Neural cell (in vitro differentiated cells): ENCODE measurements at regions not wholly inside any gene's neighbourhood (a gene's known extent, or its start where the extent isn't known, plus 50 kb on each side); places are given as distances from the start of the nearest gene placed in this dataset.

Experiments
- H2AFZ ChIP-seq: fragments of 200-600, 300-800 bp; sonication (generic), shearing (Covaris generic); 2 replicates; pipeline ENCODE4 v1.6.0; 2014; ENCODE audit warnings: low read depth, mild to moderate bottlenecking, antibody characterized with exemption, low read length, moderate library complexity
- H3F3A ChIP-seq: fragments of 200-600 bp; shearing (Covaris generic); 2 replicates; pipeline ENCODE4 v1.6.1; 2016; ENCODE audit warnings: mild to moderate bottlenecking, moderate library complexity, mixed read lengths, antibody characterized with exemption, low read length; ENCODE audit not compliant: insufficient read depth, poor library complexity, severe bottlenecking
- H3K27ac ChIP-seq: fragments of 200-600, 300-800 bp; sonication (generic), shearing (Covaris generic); 2 replicates; pipeline ENCODE4 v1.5.1; 2014; ENCODE audit warnings: mild to moderate bottlenecking, low read length, moderate library complexity
- H3K27me3 ChIP-seq: fragments of 300-800, 200-600 bp; sonication (generic), shearing (Covaris generic); 2 replicates; pipeline ENCODE4 v1.6.0; 2014; ENCODE audit warnings: mild to moderate bottlenecking, low read depth, low read length, moderate library complexity; ENCODE audit not compliant: insufficient read depth
- H3K36me3 ChIP-seq: fragments of 300-800, 200-600 bp; sonication (generic), shearing (Covaris generic); 2 replicates; pipeline ENCODE4 v1.5.1; 2014; ENCODE audit warnings: mild to moderate bottlenecking, antibody characterized with exemption, low read length, moderate library complexity; ENCODE audit not compliant: insufficient read depth
- H3K4me2 ChIP-seq: fragments of 300-800, 200-600 bp; sonication (generic), shearing (Covaris generic); 2 replicates; pipeline ENCODE4 v1.6.0; 2014; ENCODE audit warnings: mild to moderate bottlenecking, low read length
- H3K4me3 ChIP-seq: fragments of 300-800, 200-600 bp; sonication (generic), shearing (Covaris generic); 2 replicates; pipeline ENCODE4 v1.5.1; 2014; ENCODE audit warnings: mild to moderate bottlenecking, low read length, moderate library complexity
- H3K79me2 ChIP-seq: fragments of 200-600 bp; shearing (Covaris generic); replicated peaks from 2 replicates; pipeline ENCODE4 v1.6.0; 2014; ENCODE audit warnings: mild to moderate bottlenecking, low read length, moderate library complexity; ENCODE audit not compliant: insufficient read depth
- H3K9ac ChIP-seq: fragments of 300-800, 200-600 bp; sonication (generic), shearing (Covaris generic); 2 replicates; pipeline ENCODE4 v1.6.1; 2016; ENCODE audit warnings: mild to moderate bottlenecking, low read length, mixed read lengths
- H3K9me2 ChIP-seq: fragments of 200-600 bp; shearing (Covaris generic); 2 replicates; pipeline ENCODE4 v1.6.1; 2016; ENCODE audit warnings: mild to moderate bottlenecking, low read length, mixed read lengths; ENCODE audit not compliant: insufficient read depth
- H3K9me3 ChIP-seq: fragments of 200-600, 300-800 bp; sonication (generic), shearing (Covaris generic); 2 replicates; pipeline ENCODE4 v1.6.1; 2016; ENCODE audit warnings: mild to moderate bottlenecking, mixed run types, low read length, moderate library complexity, mixed read lengths
- H4K20me1 ChIP-seq: fragments of 200-600 bp; shearing (Covaris generic); 2 replicates; pipeline ENCODE4 v1.6.1; 2016; ENCODE audit warnings: mild to moderate bottlenecking, mixed run types; ENCODE audit not compliant: insufficient read depth
- EP300 ChIP-seq: fragments of 450-650 bp; conservative IDR thresholded peaks from 2 replicates; pipeline ENCODE4 v1.6.1; 2014; ENCODE audit warnings: antibody characterized with exemption, mild to moderate bottlenecking, moderate library complexity; ENCODE audit not compliant: poor library complexity, severe bottlenecking
- EZH2 ChIP-seq: fragments of 200-600, 300-800 bp; shearing (Covaris generic), sonication (generic); IDR thresholded peaks from 2 replicates; pipeline ENCODE4 v1.6.1; 2014; ENCODE audit warnings: antibody characterized with exemption, low read length, borderline replicate concordance, mild to moderate bottlenecking; ENCODE audit not compliant: insufficient read depth, poor library complexity, severe bottlenecking
- MXI1 ChIP-seq: fragments of 450-650 bp; conservative IDR thresholded peaks from 2 replicates; pipeline ENCODE4 v1.6.1; 2014; ENCODE audit warnings: antibody characterized with exemption, mild to moderate bottlenecking; ENCODE audit not compliant: poor library complexity, severe bottlenecking
- POLR2AphosphoS5 ChIP-seq: IDR thresholded peaks from 2 replicates; pipeline ENCODE4 v1.6.1; 2012
- RAD21 ChIP-seq: fragments of 450-650 bp; conservative IDR thresholded peaks from 2 replicates; pipeline ENCODE4 v1.6.1; 2014; ENCODE audit warnings: antibody characterized with exemption, mild to moderate bottlenecking, moderate library complexity
- SMC3 ChIP-seq: fragments of 450-650 bp; conservative IDR thresholded peaks from 2 replicates; pipeline ENCODE4 v1.6.1; 2014; ENCODE audit warnings: antibody characterized with exemption, mild to moderate bottlenecking, moderate library complexity; ENCODE audit not compliant: poor library complexity
- TAF1 ChIP-seq: IDR thresholded peaks from 2 replicates; pipeline ENCODE4 v1.6.1; 2012; ENCODE audit warnings: low read depth
- TF ChIP-seq, protein P1 (sequence below): IDR thresholded peaks from 2 replicates; pipeline ENCODE4 v1.6.1; 2012; ENCODE audit warnings: borderline replicate concordance
- TF ChIP-seq, protein P2 (sequence below): fragments of 450-650 bp; IDR thresholded peaks from 2 replicates; pipeline ENCODE4 v1.5.1; 2014; ENCODE audit warnings: antibody characterized with exemption, mild to moderate bottlenecking, moderate library complexity; ENCODE audit not compliant: poor library complexity, severe bottlenecking

- Histone ChIP-seq H3K79me2 (no peaks in the 10 kb centered on the region), H3K4me3 (no peak overlapping the region), H3K36me3 (no peaks in the 10 kb centered on the region), H3K27ac (no peak overlapping the region), H3K9ac (no peak overlapping the region), H3K9me3 (no peaks in the 10 kb centered on the region), H2AFZ (no peak overlapping the region), H3K4me2 (no peak overlapping the region), H3F3A (no peaks in the 10 kb centered on the region), H4K20me1 (no peaks in the 10 kb centered on the region), H3K27me3 (no peaks in the 10 kb centered on the region), H3K9me2 (no peaks in the 10 kb centered on the region)
- TF ChIP-seq EZH2 (no peak), POLR2AphosphoS5 (no peak), MXI1 (no peak)
These were observed 234.5 kb downstream of the KLF13 start for GRCh38 chr15:31561156-31561555.

GRCh38 chr15:31563001-31563400 is 236.4 kb downstream of the KLF13 start:
- TF ChIP-seq POLR2AphosphoS5, result no peak
- TF ChIP-seq TAF1, result no peak
- TF ChIP-seq, protein P1, sequence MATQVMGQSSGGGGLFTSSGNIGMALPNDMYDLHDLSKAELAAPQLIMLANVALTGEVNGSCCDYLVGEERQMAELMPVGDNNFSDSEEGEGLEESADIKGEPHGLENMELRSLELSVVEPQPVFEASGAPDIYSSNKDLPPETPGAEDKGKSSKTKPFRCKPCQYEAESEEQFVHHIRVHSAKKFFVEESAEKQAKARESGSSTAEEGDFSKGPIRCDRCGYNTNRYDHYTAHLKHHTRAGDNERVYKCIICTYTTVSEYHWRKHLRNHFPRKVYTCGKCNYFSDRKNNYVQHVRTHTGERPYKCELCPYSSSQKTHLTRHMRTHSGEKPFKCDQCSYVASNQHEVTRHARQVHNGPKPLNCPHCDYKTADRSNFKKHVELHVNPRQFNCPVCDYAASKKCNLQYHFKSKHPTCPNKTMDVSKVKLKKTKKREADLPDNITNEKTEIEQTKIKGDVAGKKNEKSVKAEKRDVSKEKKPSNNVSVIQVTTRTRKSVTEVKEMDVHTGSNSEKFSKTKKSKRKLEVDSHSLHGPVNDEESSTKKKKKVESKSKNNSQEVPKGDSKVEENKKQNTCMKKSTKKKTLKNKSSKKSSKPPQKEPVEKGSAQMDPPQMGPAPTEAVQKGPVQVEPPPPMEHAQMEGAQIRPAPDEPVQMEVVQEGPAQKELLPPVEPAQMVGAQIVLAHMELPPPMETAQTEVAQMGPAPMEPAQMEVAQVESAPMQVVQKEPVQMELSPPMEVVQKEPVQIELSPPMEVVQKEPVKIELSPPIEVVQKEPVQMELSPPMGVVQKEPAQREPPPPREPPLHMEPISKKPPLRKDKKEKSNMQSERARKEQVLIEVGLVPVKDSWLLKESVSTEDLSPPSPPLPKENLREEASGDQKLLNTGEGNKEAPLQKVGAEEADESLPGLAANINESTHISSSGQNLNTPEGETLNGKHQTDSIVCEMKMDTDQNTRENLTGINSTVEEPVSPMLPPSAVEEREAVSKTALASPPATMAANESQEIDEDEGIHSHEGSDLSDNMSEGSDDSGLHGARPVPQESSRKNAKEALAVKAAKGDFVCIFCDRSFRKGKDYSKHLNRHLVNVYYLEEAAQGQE, result no peak
- no peak for TF ChIP-seq EP300
- TF ChIP-seq MXI1, result no peak
- TF ChIP-seq SMC3, result no peak
- TF ChIP-seq, protein P2, sequence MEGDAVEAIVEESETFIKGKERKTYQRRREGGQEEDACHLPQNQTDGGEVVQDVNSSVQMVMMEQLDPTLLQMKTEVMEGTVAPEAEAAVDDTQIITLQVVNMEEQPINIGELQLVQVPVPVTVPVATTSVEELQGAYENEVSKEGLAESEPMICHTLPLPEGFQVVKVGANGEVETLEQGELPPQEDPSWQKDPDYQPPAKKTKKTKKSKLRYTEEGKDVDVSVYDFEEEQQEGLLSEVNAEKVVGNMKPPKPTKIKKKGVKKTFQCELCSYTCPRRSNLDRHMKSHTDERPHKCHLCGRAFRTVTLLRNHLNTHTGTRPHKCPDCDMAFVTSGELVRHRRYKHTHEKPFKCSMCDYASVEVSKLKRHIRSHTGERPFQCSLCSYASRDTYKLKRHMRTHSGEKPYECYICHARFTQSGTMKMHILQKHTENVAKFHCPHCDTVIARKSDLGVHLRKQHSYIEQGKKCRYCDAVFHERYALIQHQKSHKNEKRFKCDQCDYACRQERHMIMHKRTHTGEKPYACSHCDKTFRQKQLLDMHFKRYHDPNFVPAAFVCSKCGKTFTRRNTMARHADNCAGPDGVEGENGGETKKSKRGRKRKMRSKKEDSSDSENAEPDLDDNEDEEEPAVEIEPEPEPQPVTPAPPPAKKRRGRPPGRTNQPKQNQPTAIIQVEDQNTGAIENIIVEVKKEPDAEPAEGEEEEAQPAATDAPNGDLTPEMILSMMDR, result no peak
- no peak for TF ChIP-seq RAD21
- no peak for TF ChIP-seq EZH2
- Histone ChIP-seq H3K9me2 (no peaks in the 10 kb centered on the region), H3K9me3 (peaks cover 5% of the 10 kb centered on the region), H3K27me3 (no peaks in the 10 kb centered on the region), H3K4me2 (no peak overlapping the region), H2AFZ (no peak overlapping the region), H3F3A (no peaks in the 10 kb centered on the region), H3K27ac (no peak overlapping the region), H3K79me2 (no peaks in the 10 kb centered on the region), H3K36me3 (no peaks in the 10 kb centered on the region), H4K20me1 (no peaks in the 10 kb centered on the region), H3K9ac (no peak overlapping the region), H3K4me3 (no peak overlapping the region)

DNA sequence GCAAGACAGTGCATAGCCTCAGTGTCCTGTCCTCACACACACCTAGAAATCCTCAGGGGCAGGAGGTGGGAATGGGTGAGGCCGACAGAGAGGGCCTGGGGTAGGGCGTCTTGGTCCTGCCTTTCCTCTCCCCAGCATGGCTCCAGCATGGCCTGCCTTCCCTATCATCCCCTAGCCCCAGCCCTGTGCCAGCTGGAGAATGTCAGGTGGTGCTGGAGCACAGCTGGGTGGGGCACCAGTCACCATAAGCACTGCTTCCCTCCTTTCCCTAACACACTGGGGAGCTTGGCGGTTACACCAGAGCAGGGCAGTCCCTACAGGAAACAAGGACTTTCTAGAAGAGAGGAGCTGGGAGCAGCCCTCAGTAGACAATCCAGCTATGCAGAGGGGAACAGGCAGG is 236.8 kb downstream of the KLF13 start:
- Histone ChIP-seq H3K4me3 (no peak overlapping the region), H3K36me3 (no peaks in the 10 kb centered on the region), H2AFZ (no peak overlapping the region), H3K4me2 (no peak overlapping the region), H3K79me2 (no peaks in the 10 kb centered on the region), H3F3A (no peaks in the 10 kb centered on the region), H3K9me2 (no peaks in the 10 kb centered on the region), H3K27ac (no peak overlapping the region), H3K9ac (no peak overlapping the region), H3K27me3 (no peaks in the 10 kb centered on the region), H3K9me3 (peaks cover 5% of the 10 kb centered on the region), H4K20me1 (no peaks in the 10 kb centered on the region)
- TF ChIP-seq MXI1 (no peak), EP300 (no peak), EZH2 (no peak), TAF1 (no peak)
- TF ChIP-seq, protein P2, result no peak
